NT2/D1 (cell line): ENCODE measurements at regions not wholly inside any gene's neighbourhood (a gene's known extent, or its start where the extent isn't known, plus 50 kb on each side); places are given as distances from the start of the nearest gene placed in this dataset.

ENCODE experiments used
- SUZ12 ChIP-seq: IDR thresholded peaks from 2 replicates; pipeline ENCODE4 v1.6.1; 2011; ENCODE audit not compliant: insufficient read length, insufficient read depth; ENCODE audit errors: extremely low read depth
- YY1 ChIP-seq: IDR thresholded peaks from 2 replicates; pipeline ENCODE4 v1.6.1; 2011; ENCODE audit not compliant: insufficient read length, insufficient read depth

GRCh38 chr5:5085381-5085780, 54.7 kb upstream of the ADAMTS16 start:
- TF ChIP-seq YY1 (no peak), SUZ12 (no peak)
